Fibroblast of upper back skin (primary cell): ENCODE measurements at regions not wholly inside any gene's neighbourhood (a gene's known extent, or its start where the extent isn't known, plus 50 kb on each side); places are given as distances from the start of the nearest gene placed in this dataset.

Source experiments
- DNase-seq: peaks from one replicate; pipeline ENCODE4 v3.0.0-alpha.2; 2013

DNA sequence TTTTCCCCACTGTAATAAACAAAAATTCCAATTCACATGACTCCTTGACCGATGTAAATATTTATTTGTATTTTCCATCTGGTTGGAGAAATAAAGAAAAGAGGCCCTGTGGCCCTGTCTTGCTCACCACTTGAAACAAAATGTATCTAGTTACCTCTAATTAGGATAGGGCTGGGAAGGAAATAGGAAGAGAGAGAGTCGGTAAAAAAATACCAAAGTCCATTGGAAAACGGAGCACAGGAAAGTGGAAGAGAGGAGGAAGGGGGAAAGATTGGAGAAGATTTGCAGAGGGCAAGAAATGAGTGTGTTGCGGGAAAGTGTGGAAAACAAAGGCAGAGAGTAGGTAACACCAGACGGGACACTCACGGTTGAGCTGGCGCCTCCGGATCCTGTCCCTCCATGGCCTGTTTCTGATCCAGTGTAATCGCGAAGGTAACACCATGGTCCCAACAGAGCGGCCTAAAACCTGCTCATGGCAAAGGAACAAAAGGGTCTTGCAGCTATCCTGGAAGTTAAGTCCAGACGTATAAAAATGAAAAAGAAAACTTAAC, 105.8 kb upstream of the RIPOR2 start:
- DNase-seq: no peak

DNA sequence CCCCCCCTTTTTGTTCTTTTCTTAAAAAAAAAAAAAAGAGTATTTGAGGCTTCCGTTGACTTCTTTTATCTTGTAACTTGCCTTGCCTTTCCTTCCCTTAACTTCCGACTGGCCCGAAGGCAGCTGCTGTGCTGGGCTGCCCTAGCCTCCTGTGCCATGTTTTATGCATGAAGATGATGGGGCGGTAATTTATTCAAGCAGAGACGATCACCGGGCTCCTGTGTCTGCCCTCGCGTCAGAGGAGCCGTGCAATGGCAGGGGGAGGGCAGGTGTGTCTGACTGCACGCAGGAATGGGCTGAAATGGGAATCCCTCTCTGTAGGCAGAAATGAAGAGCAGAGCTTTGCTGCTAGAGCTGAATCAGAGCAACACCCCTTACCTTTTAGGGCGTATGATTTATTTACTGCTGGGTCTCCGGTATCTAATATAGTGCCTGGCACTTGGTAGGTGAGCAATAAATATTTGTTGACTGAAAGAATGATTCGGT, 106.3 kb upstream of the RIPOR2 start:
- DNase-seq: no peak

DNA sequence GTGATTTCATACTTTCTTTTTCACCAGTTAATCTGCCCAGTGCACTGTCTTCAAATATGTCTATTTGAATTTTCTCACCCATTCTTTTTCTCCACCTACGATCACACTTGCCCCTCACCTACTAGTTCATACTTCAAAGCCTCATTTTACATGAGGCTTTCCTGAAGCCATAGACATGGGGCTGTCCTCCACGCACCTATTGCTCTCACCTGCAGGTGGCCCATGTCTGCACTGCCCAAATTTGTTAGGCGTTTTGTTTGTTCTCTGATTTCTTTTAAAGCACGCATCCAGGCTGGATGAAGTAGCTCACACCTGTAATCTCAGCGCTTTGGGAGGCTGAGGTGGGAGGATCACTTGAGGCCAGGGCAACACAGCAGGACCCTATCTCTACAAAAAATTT, 106.8 kb upstream of the RIPOR2 start:
- DNase-seq: no peak

DNA sequence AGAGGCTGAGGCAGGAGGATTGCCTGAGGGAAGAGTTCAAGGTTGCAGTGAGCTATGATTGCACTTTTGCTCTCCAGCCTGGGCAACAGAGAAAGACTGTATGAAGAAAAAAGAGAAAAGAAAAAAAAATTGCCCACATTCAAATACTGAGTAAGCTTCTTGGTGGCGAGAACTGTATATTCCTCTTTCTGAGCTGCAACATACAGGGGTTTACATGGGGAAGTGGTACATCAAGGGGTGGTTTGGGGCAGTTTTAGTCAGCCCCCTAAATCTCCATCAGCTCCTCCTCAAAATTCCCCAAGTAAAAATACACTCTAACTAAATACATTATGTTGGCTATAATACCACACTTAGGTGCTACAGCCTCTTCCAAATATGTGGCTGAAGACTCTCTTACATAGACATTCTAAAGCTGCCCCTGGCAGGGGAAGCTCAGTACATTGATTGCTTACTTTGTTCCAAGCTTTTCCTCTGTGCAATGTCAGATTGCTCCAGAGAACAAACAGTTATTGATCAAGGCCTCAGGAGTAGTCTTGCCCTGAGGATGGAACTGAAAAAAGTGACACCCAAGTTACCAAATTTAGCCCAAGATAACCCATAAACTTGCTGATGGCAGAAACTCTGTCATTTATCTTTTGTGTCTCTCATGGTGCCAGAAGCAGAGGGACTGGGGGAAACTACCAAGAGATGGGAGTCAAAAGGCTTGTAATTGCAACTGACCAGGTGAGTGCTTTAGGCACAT, 107.4 kb upstream of the RIPOR2 start:
- no peak for DNase-seq

DNA sequence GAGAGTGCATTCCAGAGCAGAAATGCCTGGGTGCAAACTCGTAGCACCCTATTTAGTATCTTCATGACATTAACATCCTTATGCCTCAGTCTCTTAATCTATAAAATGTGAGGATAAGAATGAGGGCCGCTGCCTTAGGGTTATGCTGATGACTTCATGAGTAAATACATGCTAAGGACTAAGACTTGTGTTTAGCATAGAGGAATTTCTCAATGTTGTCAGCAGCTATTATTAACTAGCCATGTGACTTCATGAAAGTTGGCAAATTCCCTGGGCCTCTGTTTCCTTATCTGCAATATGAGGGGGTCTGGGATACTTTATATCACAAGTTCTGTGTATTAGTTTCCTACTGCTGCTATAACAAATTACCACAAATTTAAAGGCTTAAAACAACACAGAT, 108.1 kb upstream of the RIPOR2 start:
- DNase-seq: no peak

DNA sequence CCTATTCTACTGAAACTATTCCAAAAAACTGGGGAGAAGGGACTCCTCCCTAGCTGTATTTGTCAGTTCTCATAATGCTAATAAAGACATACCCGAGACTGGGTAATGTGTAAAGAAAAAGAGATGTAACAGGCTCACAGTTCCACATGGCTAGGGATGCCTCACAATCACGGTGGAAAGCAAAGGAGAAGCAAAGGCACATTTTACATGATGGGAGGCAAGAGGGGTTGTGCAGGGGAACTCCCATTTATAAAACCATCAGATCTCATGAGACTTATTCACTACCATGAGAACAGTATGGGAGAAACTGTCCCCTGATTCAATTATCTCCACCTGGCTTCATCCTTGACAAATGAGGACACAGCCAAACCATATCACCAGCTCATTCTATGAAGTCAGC, 111.2 kb upstream of the RIPOR2 start:
- DNase-seq: no peak

DNA sequence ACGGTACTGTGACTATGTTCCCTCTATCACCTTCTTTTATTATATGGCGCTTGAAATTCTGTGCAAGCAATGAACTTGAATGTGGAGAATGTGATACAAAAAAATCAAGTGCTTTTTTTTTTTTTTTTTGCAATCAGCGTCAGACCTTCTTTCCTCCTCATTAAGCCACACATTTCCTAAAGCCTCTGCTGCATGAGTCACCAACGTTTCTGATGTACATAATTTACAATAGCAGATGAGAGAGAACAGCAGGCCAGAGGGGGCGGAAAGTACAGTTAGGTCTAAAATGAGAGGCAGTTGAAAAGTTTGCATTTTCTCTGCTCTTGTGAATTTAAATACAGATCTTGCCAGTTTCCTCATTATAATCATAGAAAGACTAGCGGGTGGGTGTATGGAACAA, 114.6 kb upstream of the RIPOR2 start:
- DNase-seq: peak; percentile 90

DNA sequence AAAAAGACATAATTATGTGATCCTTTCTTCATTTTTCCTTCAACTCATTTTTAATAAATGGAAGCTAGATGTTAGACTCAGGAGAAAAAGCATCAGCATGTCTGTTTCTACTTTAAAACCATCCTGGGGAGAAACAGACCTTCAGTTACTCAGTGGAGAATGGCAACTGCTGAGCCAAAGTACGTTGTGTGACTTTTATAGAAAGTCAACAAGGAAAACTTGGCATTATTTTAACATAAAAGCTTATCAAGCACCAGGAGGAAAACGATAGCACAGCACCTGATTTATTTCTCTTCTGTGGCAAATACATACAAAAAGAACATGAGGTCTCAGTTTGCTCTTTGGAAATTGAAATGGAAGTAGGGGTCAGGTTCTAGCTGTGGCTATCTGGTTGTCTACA, 115.3 kb upstream of the RIPOR2 start:
- DNase-seq: no peak

DNA sequence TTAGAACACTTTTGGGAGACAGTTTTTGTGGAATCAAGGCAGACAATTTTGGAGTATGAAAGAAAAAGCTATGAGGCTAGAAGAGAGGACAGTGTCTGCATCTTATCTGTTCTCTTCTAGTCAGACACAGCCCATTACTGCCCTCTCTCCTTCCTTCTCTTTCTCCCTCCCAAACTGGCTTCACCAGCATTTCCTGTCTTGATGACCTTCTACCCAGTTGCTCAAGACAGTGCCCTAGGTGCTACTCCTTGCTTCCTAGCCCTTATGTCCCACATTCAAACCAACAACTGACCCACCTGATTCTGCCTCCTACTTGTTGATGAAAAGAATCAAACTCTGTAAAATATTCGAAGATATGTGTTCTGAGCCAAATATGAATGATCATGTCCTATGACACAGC, 116.4 kb upstream of the RIPOR2 start:
- DNase-seq: no peak

DNA sequence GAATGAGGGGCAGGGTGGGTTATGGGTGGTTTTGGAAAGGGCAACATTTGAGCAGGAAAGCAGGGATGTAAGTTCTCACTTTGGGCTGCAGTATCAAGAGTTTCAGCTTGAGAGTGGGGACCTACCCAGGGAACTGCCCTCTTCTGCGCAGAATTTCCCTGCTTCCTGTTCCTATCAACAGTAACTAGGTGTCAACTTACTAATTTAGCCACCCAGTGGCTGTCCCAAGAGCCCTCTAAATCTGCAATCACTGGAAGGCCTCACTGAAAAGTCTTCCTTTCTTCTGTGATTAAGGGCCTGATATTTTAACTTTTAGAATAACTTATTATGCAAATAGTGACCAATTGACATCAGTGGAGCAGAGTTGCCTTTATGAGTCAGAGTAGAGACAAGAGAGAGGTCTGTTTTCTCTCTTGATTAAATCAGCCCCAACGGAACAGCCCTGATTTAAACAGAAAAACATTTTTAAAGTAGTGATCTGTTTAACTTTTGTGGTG, 118.2 kb upstream of the RIPOR2 start:
- DNase-seq: peak; percentile 85

DNA sequence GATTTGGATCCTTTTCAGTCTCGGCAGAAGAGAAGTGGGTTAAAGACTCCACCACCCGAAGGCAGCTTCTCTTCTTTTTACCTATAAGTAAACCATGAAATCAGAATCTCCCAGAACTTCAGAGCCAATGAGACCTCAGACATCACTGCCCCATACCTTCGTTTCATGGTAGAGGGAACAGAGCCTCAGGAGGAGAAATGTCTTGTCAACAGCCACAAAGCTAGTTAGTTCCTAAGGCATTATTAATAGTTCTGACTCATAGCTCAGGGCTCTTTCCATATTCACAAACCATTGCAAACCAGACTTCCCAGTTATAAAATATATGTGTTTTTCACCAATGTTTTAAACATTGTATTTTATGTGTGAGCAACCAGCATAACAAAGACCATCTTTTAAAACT, 118.7 kb upstream of the RIPOR2 start:
- peak; percentile 82 for DNase-seq

DNA sequence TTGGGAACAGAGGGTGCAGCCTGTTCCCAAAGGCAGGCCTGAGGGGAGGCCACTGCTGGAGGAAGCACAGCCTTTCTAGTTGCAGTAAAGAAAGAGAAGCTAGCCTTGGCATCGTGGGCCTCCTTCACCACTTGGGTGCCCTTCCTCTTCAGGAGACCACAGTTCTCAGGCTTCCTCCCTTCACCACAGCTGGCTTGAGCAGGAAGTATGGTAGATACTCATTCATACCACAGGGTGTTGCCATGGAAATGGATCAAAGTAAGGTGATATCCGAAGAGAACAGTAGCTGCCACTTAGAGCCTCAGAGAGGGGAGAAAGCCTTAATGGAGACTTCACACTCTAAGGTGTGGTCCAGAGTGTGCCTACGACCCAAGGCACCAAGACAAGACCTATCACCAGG, 120.4 kb upstream of the RIPOR2 start:
- DNase-seq: no peak

DNA sequence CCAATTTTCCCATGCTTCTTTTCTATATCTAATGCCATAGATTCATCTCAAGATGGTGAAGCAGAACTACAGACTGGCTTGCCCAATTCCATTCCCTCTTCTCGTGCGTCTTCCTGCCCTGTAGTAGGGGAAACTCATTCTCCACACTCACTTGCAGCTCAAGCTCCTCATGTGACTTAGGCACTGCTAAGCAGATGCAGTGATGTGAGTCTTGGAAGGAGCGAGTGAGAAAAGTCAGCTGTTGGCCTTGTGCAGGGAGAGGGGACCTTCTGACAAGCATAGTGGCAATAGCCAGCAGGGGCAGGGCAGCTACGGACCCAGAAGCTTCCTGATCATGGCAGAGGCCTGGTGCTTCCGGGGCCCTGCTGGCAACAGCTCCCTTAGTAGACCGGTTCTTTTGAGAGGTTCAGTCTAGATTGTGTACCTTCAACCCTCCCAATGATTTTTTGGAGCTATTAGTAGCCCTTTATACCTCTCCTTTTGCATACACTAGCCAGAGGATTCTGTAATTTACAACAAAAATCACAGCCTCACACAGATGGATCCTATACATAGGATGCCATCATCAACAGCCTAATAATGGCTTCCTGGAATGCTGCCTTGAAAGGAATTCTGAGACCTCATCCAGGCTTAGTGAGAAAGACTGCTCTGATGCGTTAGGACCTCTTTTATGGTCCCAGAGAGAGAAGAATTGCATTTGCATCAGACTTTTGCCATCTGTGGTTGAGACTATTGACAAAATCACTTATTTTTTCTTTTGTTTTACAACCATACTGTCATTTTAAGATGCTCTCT, 121.5 kb upstream of the RIPOR2 start:
- DNase-seq: peak; percentile 64

DNA sequence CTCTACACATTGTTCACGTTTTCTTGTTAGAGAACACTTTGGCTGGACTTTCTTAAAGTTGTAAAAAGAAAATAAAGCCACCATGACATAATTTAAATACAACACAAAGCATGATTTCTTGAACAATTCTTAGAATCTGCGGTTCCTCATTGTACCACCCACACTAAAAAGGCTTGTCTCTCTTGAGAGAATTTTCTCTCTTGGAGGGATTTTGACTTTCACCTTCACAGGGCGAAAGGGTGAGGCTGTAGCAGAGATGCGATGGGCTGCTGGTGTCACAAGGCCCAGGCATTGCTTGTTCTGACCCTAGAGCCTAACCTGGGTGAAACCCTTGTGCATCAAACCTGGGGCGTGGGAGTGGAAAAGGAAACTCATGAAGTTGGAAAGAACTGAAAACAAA, 122.7 kb upstream of the RIPOR2 start:
- no peak for DNase-seq

DNA sequence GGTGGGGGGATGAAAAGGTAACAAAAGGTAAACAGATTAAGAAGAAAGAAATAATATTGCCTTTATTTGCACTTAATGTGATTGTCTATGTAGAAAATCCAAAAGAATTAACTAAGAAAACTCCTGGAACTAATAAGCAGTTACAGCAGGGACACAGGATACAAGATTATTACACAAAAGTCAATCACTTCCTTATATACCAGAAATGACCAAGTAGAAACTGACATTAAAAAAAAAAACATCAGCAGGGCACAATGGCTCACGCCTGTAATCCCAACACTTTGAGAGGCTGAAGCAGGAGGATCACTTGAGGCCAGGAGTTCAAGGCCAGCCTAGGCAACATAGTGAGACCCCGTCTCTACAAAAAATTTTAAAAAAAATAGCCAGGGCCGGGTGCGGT, 123.2 kb upstream of the RIPOR2 start:
- no peak for DNase-seq

DNA sequence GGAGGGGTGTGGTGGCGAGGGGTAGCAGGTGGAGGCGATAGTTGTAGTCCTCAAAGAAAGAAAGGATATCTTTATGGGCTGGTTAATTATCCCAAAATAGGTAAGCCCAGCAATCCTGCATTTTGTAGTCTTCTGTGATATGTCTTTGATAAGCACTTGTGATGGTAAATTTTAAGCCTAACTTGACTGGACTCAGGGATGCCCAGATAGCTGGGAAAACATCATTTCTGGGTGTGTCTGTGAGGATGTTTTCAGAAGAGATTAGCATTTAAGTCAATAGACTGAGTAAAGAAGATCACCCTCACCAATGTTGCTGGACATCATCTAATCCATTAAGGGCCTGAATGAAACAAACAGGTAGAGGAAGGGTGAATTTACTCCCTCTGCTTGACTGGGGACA, 124.8 kb upstream of the RIPOR2 start:
- no peak for DNase-seq

DNA sequence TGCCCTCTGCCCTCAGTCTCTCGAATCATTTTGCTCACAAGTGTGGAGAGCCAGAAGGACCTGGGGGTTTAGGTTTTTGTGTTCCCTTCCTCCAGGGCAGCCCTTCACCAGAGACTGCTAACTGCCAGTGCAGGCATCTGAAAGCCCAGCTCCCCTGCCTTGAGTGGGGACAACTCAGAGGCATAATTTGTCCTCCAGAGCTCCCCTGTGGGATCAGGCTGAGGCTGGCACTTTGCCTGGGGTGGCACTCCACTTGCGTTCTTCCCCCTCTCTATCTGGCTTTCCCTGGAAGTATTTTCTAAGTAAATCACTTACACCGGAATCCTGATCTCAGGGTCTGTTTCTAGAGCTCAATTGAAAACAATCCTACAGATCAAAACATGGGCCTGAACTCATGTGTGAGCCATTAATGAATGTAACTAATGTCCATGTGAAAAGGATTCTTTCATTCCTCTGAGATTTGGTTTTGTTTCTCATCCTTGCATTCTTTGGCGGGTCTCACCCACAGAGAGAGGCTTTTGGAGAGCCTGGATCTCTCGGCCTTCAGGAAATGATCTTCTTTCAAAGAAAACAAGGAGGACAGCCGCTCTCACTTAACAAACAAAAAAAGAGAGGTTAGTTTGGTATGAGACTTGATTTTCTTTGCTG, 125.7 kb upstream of the RIPOR2 start:
- peak; percentile 79 for DNase-seq

DNA sequence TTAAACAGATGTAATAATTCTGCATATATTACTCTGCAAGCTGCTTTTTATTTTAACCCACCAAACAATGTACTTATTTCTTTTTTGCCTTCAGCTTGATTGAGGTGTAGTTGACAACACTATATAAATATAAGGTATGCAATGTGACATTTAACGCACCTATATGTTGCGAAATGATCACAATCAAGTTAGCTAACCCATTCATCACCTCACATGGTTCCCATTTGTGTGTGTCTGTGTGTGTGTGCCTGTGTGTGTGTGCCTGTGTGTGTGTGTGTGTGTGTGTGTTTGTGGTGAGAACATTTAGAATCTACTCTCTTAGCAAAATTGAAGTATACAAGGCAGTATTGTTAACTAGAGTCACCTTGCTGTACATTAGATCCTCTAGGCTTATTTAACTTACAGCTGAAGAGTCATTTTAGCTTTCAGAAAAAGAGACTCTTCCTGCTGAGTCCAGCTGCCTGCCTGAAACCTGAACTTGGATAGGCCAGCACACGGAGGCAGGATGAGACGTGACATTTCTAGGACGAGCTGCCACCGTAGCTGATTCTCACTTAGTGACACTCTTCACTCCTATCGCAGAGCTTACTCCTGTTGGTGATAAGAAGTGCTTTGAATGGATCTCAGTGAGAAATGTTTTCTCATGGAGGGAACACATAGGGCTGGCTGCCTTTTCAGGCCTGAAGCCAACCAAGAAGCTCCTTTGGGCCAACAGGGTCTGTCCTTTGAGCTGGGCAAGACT, 126.5 kb upstream of the RIPOR2 start:
- DNase-seq: no peak

DNA sequence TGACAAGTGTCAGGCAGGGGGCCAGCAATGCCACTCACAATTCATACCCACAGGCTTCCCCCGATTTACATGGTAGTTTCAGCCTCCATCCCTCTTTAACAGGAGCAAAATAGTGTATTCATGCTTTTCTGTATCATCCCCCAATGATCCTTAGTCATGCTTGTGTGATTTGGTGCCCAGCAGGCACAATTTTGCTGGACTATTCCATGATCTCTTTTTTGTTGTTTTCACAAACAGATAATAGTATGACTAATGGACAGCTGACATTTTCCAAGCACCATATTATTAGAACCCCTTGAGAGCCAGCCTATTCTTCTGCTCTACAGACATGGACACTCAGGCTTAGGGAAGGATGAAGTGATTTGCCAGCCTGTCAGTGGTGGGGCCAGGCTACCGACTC, 128.2 kb upstream of the RIPOR2 start:
- DNase-seq: no peak

DNA sequence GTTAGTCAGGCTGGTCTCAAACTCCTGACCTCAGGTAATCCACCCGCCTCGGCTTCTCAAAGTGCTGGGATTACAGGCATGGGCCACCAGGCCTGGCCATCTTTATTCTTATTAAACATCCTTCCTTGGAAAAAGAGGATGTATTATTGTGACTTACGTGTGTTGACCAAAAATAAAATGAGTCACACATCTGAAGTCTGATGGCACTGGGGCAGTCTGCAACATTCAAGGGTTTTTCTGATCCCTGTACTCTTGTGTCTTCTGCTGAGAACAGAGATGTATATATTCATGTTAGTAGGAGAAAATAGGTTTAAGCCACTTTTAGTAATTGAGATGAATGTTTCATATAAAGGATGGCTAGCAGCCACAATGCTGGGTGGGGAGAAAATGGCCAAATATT, 129.9 kb upstream of the RIPOR2 start:
- no peak for DNase-seq

DNA sequence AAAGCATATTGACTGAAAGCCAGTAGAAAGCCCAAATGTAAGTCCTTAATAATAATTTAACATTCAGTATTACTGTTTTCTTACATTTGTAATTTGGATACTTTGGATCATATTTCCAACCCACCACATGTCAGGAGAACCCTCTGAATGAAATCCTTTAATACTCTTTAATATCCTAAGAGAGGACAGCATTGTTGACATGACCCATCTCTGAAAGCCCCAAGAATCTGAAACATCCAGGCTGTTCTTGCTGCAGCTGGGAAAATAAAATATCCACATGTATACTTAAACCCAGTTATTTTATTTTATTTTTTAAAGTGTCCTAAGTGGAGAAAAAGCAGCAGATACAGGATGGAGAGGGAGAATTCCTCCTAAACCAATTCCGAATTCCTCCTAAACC, 130.8 kb upstream of the RIPOR2 start:
- DNase-seq: peak; percentile 16

DNA sequence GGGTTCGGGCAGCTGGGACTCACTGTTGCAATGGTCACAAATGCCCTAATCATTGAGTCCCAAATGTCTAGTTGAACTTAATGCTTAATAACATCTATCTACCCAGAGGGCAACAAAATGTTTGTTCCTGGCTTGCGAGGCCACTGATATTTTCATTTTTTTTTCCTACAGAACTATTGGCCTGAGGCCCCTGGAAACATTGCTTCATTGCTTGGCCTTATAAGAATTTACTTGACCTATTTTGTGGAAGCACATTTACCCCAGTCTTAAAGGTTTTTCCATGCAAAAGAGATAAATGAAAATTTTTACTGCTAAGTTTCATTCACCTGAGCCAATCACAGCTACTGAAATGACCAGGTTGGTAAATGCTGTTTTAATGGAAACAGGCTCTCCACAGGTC, 133.1 kb upstream of the RIPOR2 start:
- no peak for DNase-seq
